BJ (cell line): ENCODE measurements at regions not wholly inside any gene's neighbourhood (a gene's known extent, or its start where the extent isn't known, plus 50 kb on each side); places are given as distances from the start of the nearest gene placed in this dataset.
"Not testable (repeated sequence)": the region's sequence is repeated elsewhere in the genome, so short reads cannot be mapped to it uniquely, and the experiment has no call there.

Experiments used
- CTCF ChIA-PET: fragments of 350-600 bp; formaldehyde crosslinking; extraction: SDS; loops from one replicate; lab custom pipeline; 2021; ENCODE audit warnings: antibody characterized with exemption, inconsistent platforms; lab: Yijun Ruan, JAX
- POLR2A ChIA-PET: fragments of 300-600 bp; sonication (Branson Sonifier 250); formaldehyde crosslinking; extraction: SDS; loops from one replicate; lab custom pipeline; 2021; ENCODE audit warnings: antibody characterized with exemption; lab: Charles Lee
- DNase-seq: peaks from one replicate; pipeline ENCODE4 v3.0.0-alpha.2; 2011; ENCODE audit warnings: low read depth
- H3K27me3 ChIP-seq: 2 replicates; pipeline ENCODE4 v1.6.0; 2011; ENCODE audit warnings: low read length; ENCODE audit not compliant: control insufficient read depth, insufficient read depth
- H3K36me3 ChIP-seq: 2 replicates; pipeline ENCODE4 v1.5.1; 2011; ENCODE audit warnings: low read length; ENCODE audit not compliant: control insufficient read depth, insufficient read depth
- H3K4me3 ChIP-seq: 2 replicates; pipeline ENCODE4 v1.5.1; 2011; ENCODE audit warnings: low read depth, mild to moderate bottlenecking, control low read depth, low read length
- TF ChIP-seq, protein P1 (sequence below): IDR thresholded peaks from 2 replicates; pipeline ENCODE4 v1.5.1; 2011; ENCODE audit warnings: low read depth, mild to moderate bottlenecking, control low read depth, inconsistent platforms, low read length, moderate library complexity; ENCODE audit not compliant: insufficient read depth

GRCh38 chr5:104001136-104001535, 438.5 kb upstream of the NUDT12 start:
- TF ChIP-seq, protein P1, sequence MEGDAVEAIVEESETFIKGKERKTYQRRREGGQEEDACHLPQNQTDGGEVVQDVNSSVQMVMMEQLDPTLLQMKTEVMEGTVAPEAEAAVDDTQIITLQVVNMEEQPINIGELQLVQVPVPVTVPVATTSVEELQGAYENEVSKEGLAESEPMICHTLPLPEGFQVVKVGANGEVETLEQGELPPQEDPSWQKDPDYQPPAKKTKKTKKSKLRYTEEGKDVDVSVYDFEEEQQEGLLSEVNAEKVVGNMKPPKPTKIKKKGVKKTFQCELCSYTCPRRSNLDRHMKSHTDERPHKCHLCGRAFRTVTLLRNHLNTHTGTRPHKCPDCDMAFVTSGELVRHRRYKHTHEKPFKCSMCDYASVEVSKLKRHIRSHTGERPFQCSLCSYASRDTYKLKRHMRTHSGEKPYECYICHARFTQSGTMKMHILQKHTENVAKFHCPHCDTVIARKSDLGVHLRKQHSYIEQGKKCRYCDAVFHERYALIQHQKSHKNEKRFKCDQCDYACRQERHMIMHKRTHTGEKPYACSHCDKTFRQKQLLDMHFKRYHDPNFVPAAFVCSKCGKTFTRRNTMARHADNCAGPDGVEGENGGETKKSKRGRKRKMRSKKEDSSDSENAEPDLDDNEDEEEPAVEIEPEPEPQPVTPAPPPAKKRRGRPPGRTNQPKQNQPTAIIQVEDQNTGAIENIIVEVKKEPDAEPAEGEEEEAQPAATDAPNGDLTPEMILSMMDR, result no peak
- no peak overlapping the region for H3K4me3 ChIP-seq
- H3K36me3 ChIP-seq, result no peaks in the 10 kb centered on the region
- no peaks in the 10 kb centered on the region for H3K27me3 ChIP-seq
- ChIA-PET POLR2A (no interaction called here), CTCF (no interaction called here)
- no peak for DNase-seq

DNA sequence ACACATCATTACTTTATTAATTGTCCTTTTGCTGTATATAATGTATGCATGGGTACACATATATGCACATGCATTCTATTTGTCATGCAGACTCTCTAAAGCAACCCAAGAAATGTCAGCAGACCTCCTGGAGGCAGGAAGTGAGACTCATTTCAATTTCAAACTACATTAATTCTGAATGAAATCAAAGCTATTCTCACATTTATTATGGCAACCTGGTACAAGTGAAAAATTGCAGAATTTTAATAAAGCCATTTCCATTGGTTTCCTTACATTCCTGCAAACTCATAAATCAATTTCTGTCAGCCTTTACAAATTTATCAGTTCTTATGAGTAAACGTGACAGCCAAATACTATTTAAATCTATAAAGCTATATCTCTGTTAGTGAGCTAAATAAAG, 430.4 kb upstream of the NUDT12 start:
- Histone ChIP-seq H3K4me3 (no peak overlapping the region), H3K36me3 (no peaks in the 10 kb centered on the region), H3K27me3 (no peaks in the 10 kb centered on the region)
- DNase-seq, result no peak
- CTCF ChIA-PET, result no interaction called here
- TF ChIP-seq, protein P1, result no peak
- POLR2A ChIA-PET, result no interaction called here

- TF ChIP-seq, protein P1, result no peak
- ChIA-PET POLR2A (no interaction called here), CTCF (no interaction called here)
These were observed 427.5 kb upstream of the NUDT12 start for GRCh38 chr5:103990064-103990463.

GRCh38 chr5:103981592-103981991, 419.0 kb upstream of the NUDT12 start:
- Histone ChIP-seq H3K4me3 (no peak overlapping the region), H3K27me3 (no peaks in the 10 kb centered on the region), H3K36me3 (no peaks in the 10 kb centered on the region)
- TF ChIP-seq, protein P1, result no peak
- CTCF ChIA-PET, result no interaction called here
- DNase-seq, result no peak
- POLR2A ChIA-PET, result no interaction called here

More at GRCh38 chr5:103990064-103990463, 427.5 kb upstream of the NUDT12 start:
- no peaks in the 10 kb centered on the region for H3K36me3 ChIP-seq
- no peak for DNase-seq
- H3K4me3 ChIP-seq, result no peak overlapping the region
- H3K27me3 ChIP-seq, result no peaks in the 10 kb centered on the region

DNA sequence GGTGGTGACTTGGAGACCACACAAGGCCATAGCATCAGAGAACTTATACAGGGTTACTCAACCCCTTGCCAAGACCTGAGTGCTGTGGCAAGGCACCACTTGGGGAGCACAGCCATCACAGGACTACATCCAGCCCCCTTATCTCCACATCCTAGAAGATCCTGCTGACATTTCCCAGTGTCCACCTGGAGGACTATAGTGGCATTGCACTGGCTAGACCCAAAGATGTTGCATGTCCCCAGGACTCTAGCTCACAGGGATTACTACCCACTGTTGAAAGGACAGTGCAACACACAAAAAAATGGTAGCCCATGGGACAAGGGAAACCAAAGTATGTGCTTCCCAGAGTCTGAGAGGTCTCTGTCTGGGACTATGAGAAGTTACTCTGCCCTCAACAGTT, 411.1 kb upstream of the NUDT12 start:
- TF ChIP-seq, protein P1, result no peak
- H3K27me3 ChIP-seq, result no peaks in the 10 kb centered on the region
- no peak for DNase-seq
- POLR2A ChIA-PET, result no interaction called here
- H3K36me3 ChIP-seq, result no peaks in the 10 kb centered on the region
- CTCF ChIA-PET, result interaction anchor here (0.6 kb wide), 1 partner anchor 12 kb away, joined by 3 read pairs; no protein-coding TSS in a partner anchor
- H3K4me3 ChIP-seq, result no peak overlapping the region

DNA sequence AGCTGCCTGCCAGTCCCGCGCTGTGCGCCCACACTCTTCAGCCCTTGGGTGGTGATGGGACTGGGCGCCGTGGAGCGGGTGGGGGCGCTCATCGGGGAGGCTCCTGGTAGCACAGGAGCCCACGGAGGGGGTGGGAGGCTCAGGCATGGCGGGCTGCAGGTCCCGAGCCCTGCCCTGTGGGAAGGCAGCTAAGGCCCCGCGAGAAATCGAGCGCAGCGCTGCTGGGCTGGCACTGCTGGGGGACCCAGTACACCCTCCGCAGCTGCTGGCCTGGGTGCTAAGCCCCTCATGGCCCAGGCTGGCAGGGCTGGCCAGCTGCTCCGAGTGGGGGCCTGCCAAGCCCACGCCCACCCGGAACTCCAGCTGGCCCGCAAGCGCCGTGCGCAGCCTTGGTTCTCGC, 403.7 kb upstream of the NUDT12 start:
- H3K27me3 ChIP-seq, H3K36me3 ChIP-seq, DNase-seq, H3K4me3 ChIP-seq, CTCF ChIA-PET, POLR2A ChIA-PET: not testable (repeated sequence)
